SU-DHL-6 (cell line): ENCODE measurements at regions not wholly inside any gene's neighbourhood (a gene's known extent, or its start where the extent isn't known, plus 50 kb on each side); places are given as distances from the start of the nearest gene placed in this dataset.

Experiments used
- CTCF ChIP-seq: fragments of 200-600 bp; sonication (generic); IDR thresholded peaks from one replicate; pipeline ENCODE4 v1.5.1; 2017; ENCODE audit warnings: antibody characterized with exemption, mild to moderate bottlenecking, low read length, moderate library complexity; ENCODE audit not compliant: insufficient read depth, poor library complexity, severe bottlenecking
- EZH2phosphoT487 ChIP-seq: fragments of 200-600 bp; sonication (generic), shearing (Covaris generic); conservative IDR thresholded peaks from 2 replicates; pipeline ENCODE4 v1.6.1; 2018; ENCODE audit warnings: mild to moderate bottlenecking, antibody characterized with exemption, low read length, moderate library complexity, mixed read lengths

GRCh38 chr13:76027131-76027530, 391.0 kb downstream of the LMO7 start:
- TF ChIP-seq CTCF (no peak), EZH2phosphoT487 (no peak)
